ENCODE measurements at regions not wholly inside any gene's neighbourhood (a gene's known extent, or its start where the extent isn't known, plus 50 kb on each side); places are given as distances from the start of the nearest gene placed in this dataset.

GRCh38 chr1:4263699-4264098, 363.6 kb upstream of the C1orf174 start:
- Histone ChIP-seq H3K79me2 (ENCODE audit: control insufficient read depth, insufficient read depth, low read length) (no peaks in the 10 kb centered on the region), H3K36me3 (ENCODE audit: control insufficient read depth in 2 of 2, extremely low read depth in 1 of 2, insufficient read depth in 2 of 2, low read length in 2 of 2) (no peaks in the 10 kb centered on the region), H3K4me1 (ENCODE audit: control insufficient read depth, extremely low read depth, insufficient read depth, low read length) (no peaks in the 10 kb centered on the region), H3K4me3 (replicated peaks in 1 of 3; ENCODE audit: insufficient read depth in 1 of 3, low read depth in 1 of 3, low read length in 3 of 3) (no peak overlapping the region), H3K4me2 (ENCODE audit: insufficient read depth, low read length) (no peak overlapping the region), H3K27me3 (ENCODE audit: control insufficient read depth in 2 of 2, insufficient read depth in 2 of 2, low read length in 2 of 2) (no peaks in the 10 kb centered on the region), H3K9me1 (replicated peaks; ENCODE audit: control insufficient read depth, extremely low read depth, insufficient read depth, low read length) (no peaks in the 10 kb centered on the region), H3K27ac (ENCODE audit: insufficient read depth, low read depth, low read length) (no peak overlapping the region), H2AFZ (ENCODE audit: low read depth, low read length) (no peak overlapping the region), H4K20me1 (replicated peaks; ENCODE audit: control insufficient read depth, extremely low read depth, insufficient read depth, low read length) (no peaks in the 10 kb centered on the region), H3K9ac (replicated peaks; ENCODE audit: extremely low read depth, insufficient read depth, low read length) (no peak overlapping the region), H3K9me3 (replicated peaks; ENCODE audit: control insufficient read depth, insufficient read depth, low read length) (peaks cover 6% of the 10 kb centered on the region)
- FAIRE-seq (no peak), DNase-seq (ENCODE audit: low read depth, low spot score) (no peak)
- intact Hi-C loops (cut with micrococcal nuclease): no loop called here
- POLR2A ChIA-PET: no interaction called here
- dilution Hi-C loops (cut with MboI; ENCODE audit: extremely low pct_ligation_motif_present, low sequenced_read_pairs): no loop called here
- no TSS peak for BruUV-seq (replicated peaks)
- TF ChIP-seq POLR2AphosphoS5 (IDR thresholded peaks at IDR 0.05; ENCODE audit: insufficient read depth, low read depth, low read length): no peak
- TF ChIP-seq POLR2A (IDR thresholded peaks at IDR 0.05; ENCODE audit: low read depth, low read length): no peak
- no peak for TF ChIP-seq MAX (IDR thresholded peaks at IDR 0.05; ENCODE audit: insufficient read depth, insufficient read length)
- no peak for TF ChIP-seq GATA2 (IDR thresholded peaks at IDR 0.05; ENCODE audit: insufficient read depth, insufficient read length, low read depth, low read length)
- TF ChIP-seq CTCF (IDR thresholded peaks at IDR 0.05; ENCODE audit: extremely low read depth in 1 of 2, insufficient read depth in 1 of 2, low read depth in 1 of 2, low read length in 2 of 2): no peak
- no peak for TF ChIP-seq FOS (IDR thresholded peaks at IDR 0.05; ENCODE audit: borderline replicate concordance, insufficient read depth, low read length)
- no peak for TF ChIP-seq EZH2 (IDR thresholded peaks at IDR 0.05; ENCODE audit: borderline replicate concordance, low read depth, low read length, severe bottlenecking)
- TF ChIP-seq MYC (IDR thresholded peaks at IDR 0.05; ENCODE audit: low read depth, low read length): no peak
- no peak for TF ChIP-seq JUN (IDR thresholded peaks at IDR 0.05; ENCODE audit: borderline replicate concordance, insufficient read depth, insufficient read length, low read depth)
- CTCF ChIA-PET: no interaction called here
